Ureter (tissue), 1 donor: ENCODE measurements at regions not wholly inside any gene's neighbourhood (a gene's known extent, or its start where the extent isn't known, plus 50 kb on each side); places are given as distances from the start of the nearest gene placed in this dataset.

Source experiments
- DNase-seq: peaks from one replicate; pipeline ENCODE4 v3.0.0-alpha.2; 2020; ENCODE audit warnings: low spot score
- donor health status: DM: yes; HTN: yes; CAD: no.

GRCh38 chr12:92650228-92650822 lies 52.5 kb upstream of the PLEKHG7 start:
- DNase-seq, result no peak

GRCh38 chr12:92649511-92650227 lies 53.1 kb upstream of the PLEKHG7 start:
- peak; percentile 60 for DNase-seq

- no peak for DNase-seq
Observed at GRCh38 chr12:92648242-92649031, 54.4 kb upstream of the PLEKHG7 start.

GRCh38 chr12:92641291-92641690 lies 61.5 kb upstream of the PLEKHG7 start:
- DNase-seq, result no peak

- DNase-seq, result no peak
Observed at GRCh38 chr12:92640691-92641090, 62.1 kb upstream of the PLEKHG7 start.

- no peak for DNase-seq
Observed at GRCh38 chr12:92639017-92639416, 63.8 kb upstream of the PLEKHG7 start.

GRCh38 chr12:92634730-92635129 lies 68.1 kb upstream of the PLEKHG7 start:
- no peak for DNase-seq

GRCh38 chr12:92634202-92634601 lies 68.6 kb upstream of the PLEKHG7 start:
- DNase-seq, result no peak

GRCh38 chr12:92630968-92631367 lies 71.8 kb upstream of the PLEKHG7 start:
- DNase-seq, result no peak

GRCh38 chr12:92629349-92630065 lies 73.3 kb upstream of the PLEKHG7 start:
- DNase-seq, result peak; percentile 56

GRCh38 chr12:92628476-92628875 lies 74.3 kb upstream of the PLEKHG7 start:
- no peak for DNase-seq

GRCh38 chr12:92627511-92627910 lies 75.3 kb upstream of the PLEKHG7 start:
- DNase-seq, result no peak

- no peak for DNase-seq
Observed at GRCh38 chr12:92625639-92626310, 77.0 kb upstream of the PLEKHG7 start.

GRCh38 chr12:92624236-92624635 lies 78.6 kb upstream of the PLEKHG7 start:
- DNase-seq, result no peak

- no peak for DNase-seq
Observed at GRCh38 chr12:92623386-92623785, 79.4 kb upstream of the PLEKHG7 start.

GRCh38 chr12:92621833-92622232 lies 81.0 kb upstream of the PLEKHG7 start:
- no peak for DNase-seq

GRCh38 chr12:92621312-92621711 lies 81.5 kb upstream of the PLEKHG7 start:
- no peak for DNase-seq

- no peak for DNase-seq
Observed at GRCh38 chr12:92619730-92620684, 82.8 kb upstream of the PLEKHG7 start.

GRCh38 chr12:92619026-92619425 lies 83.8 kb upstream of the PLEKHG7 start:
- DNase-seq, result no peak

- DNase-seq, result no peak
Observed at GRCh38 chr12:92615703-92616102, 87.1 kb upstream of the PLEKHG7 start.
